ENCODE measurements at regions not wholly inside any gene's neighbourhood (a gene's known extent, or its start where the extent isn't known, plus 50 kb on each side); places are given as distances from the start of the nearest gene placed in this dataset.
"Not testable (repeated sequence)": the region's sequence is repeated elsewhere in the genome, so short reads cannot be mapped to it uniquely, and the experiment has no call there.

DNA sequence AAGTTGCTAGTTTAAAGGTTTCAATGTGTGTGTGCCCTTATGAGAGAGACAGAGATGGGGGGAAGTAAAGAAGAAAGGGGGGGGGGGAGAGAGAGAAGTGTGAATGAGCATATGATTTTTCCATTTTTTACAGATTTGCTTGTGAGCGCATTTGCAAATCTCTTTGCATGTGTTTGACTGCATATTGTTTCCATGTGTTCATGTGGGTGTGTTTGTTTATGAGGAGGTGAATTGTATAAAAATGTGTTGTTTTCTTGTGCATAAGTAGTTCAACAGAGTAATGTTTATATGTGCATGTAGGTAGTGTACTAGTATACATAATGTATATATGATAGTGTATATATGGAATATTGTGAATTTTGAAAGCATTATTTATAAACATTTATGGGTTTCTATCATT is 205.9 kb upstream of the SPAG17 start:
- Mint-ChIP-seq H3K9me3 (no peaks in the 10 kb centered on the region), H3K36me3 (no peaks in the 10 kb centered on the region), H3K4me3 (no peak overlapping the region), H3K4me1 (ENCODE audit: low read depth) (no peaks in the 10 kb centered on the region), H3K27me3 (no peaks in the 10 kb centered on the region), H3K27ac (no peak overlapping the region)
- POLR2A ChIA-PET: no interaction called here
- CTCF ChIA-PET: no interaction called here
- intact Hi-C loops (cut with micrococcal nuclease): no loop called here
- no peak for DNase-seq

DNA sequence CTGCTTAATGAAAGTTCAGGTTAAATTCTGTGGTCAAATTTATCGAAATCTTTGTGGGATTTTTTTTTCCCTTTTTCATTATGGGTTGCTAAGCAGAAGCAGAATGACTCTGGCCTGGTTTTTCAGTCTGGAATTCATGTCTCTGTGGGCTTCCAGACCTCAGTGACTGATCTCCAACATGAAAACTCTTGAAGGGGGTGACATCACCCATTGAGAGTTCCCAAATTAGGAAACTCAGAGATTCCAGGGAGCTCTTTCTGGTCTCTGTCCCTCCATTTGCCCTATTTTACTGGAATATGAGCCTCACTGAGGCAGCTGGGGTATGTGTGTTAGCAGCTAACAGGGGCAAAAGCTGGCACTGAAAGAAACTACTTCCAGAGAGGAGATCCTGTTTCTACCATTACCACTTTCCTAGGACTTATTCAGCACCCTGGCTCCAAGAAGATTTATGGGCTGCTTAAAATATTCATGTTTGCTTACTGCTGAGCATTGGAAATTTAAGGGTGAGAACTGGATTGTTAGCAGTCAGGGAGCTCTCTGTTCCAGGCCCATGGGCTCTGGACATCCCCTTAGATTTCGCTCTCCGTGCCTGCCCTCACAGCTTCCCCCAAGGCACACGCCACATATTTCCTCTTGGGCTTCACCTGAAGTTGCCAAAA is 203.4 kb upstream of the SPAG17 start:
- H3K9me3 Mint-ChIP-seq: no peaks in the 10 kb centered on the region
- no peaks in the 10 kb centered on the region for H3K4me1 Mint-ChIP-seq (ENCODE audit: low read depth)
- intact Hi-C loops (cut with micrococcal nuclease): no loop called here
- no peaks in the 10 kb centered on the region for H3K36me3 Mint-ChIP-seq
- H3K4me3 Mint-ChIP-seq: no peak overlapping the region
- no peaks in the 10 kb centered on the region for H3K27me3 Mint-ChIP-seq
- POLR2A ChIA-PET: no interaction called here
- CTCF ChIA-PET: no interaction called here
- no peak for DNase-seq
- no peak overlapping the region for H3K27ac Mint-ChIP-seq

DNA sequence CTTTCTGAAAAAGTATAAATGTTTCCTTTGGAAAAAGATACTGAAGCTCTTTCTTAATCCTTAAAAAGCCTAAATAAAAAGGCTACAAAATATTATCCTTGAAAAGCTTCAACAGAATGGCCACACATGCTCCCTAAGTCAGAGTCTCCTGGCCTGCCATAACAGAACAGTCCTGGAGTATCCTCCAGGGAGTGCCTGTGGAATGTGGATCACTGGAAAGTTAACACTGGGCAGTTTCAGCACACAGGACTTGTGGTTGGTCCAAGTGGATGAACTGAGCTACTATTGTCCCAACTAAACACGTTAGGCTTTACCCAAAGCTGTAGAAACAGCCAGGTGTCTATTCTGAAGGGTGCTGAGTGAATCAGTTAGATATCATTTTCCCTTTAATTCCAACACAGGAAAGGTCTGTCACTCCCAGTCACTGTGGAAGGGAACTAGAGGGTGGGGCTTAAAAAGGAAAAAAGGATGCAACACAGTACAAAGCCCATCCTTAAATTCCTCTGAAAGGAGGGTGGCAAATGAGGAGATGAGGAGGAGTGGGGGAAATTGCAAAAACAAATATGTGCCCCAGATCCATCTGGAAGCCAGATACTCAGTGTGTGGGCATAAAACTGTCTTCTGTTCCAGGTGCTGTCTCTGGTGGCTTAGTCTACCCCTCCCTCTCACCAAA is 196.3 kb upstream of the SPAG17 start:
- Mint-ChIP-seq H3K4me3 (no peak overlapping the region), H3K36me3 (no peaks in the 10 kb centered on the region), H3K27me3 (no peaks in the 10 kb centered on the region), H3K4me1 (ENCODE audit: low read depth) (no peaks in the 10 kb centered on the region), H3K27ac (no peak overlapping the region), H3K9me3 (peaks cover 8% of the 10 kb centered on the region)
- intact Hi-C loops (cut with micrococcal nuclease): no loop called here
- POLR2A ChIA-PET: no interaction called here
- CTCF ChIA-PET: no interaction called here
- no peak for DNase-seq

DNA sequence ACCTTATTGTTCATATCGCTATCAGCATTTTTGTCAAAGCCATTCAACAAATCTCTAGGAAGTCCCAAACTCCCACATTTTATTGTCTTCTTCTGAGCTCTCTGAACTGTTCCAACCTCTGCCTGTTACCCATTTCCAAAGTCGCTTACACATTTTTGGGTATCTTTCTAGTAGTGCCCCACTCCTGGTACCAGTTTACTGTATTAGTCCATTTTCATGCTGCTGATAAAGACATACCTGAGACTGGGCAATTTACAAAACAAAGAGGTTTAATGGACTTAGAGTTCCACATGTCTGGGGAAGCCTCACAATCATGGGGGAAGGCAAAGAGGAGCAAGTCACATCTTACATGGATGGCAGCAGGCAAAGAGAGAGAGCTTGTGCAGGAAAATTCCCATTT is 192.2 kb upstream of the SPAG17 start:
- H3K27me3 Mint-ChIP-seq; DNase-seq; H3K4me3 Mint-ChIP-seq; H3K36me3 Mint-ChIP-seq; POLR2A ChIA-PET; CTCF ChIA-PET; intact Hi-C loops (cut with micrococcal nuclease); H3K27ac Mint-ChIP-seq; H3K4me1 Mint-ChIP-seq (ENCODE audit: low read depth): not testable (repeated sequence)
- peaks cover 24% of the 10 kb centered on the region for H3K9me3 Mint-ChIP-seq

DNA sequence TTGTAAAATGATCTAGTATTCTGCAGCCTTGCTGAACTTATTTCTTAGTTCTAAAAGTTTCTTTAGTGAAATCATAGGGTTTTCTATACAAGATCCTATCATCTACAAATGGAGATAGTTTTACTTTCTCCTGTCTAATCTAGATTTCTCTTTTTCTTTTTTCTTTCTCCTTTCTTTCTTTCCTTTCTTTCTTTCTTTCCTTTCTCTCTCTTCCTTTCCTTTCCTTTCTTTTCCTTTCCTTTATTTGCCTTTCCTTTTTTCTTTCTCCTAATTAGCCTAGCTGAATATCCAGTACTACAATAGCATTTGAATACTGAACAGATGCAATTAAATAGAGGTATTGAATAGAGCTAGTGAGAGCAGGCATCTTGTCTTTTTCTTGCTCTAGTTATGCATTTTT is 186.6 kb upstream of the SPAG17 start:
- Mint-ChIP-seq H3K27me3 (no peaks in the 10 kb centered on the region), H3K4me1 (ENCODE audit: low read depth) (no peaks in the 10 kb centered on the region), H3K9me3 (peaks cover 40% of the 10 kb centered on the region), H3K27ac (no peak overlapping the region), H3K36me3 (no peaks in the 10 kb centered on the region), H3K4me3 (no peak overlapping the region)
- ChIA-PET CTCF (interaction anchor here (0.6 kb wide), 1 partner anchor 1405 kb away, joined by 4 read pairs; no protein-coding TSS in a partner anchor), POLR2A (no interaction called here)
- intact Hi-C loops (cut with micrococcal nuclease): no loop called here
- no peak for DNase-seq

DNA sequence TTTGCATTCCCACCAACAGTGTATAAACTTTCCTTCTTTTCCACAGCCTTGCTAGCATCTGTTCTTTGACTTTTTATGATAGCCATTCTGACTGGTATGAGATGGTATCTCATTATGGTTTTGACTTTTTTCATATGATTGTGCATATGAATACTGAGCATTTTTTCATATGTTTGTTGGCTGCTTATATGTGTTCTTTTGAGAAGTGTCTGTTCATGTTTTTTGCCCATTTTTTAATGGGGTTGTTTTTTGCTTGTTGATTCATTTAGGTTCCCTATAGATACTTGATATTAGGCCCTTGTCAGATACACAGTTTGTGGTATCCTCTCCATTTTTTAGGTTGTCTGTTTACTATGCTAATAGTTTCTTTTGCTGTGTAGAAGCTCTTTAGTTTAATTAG is 185.8 kb upstream of the SPAG17 start:
- H3K27ac Mint-ChIP-seq: no peak overlapping the region
- ChIA-PET CTCF (interaction anchor here (0.6 kb wide), 1 partner anchor 1406 kb away, joined by 4 read pairs; no protein-coding TSS in a partner anchor), POLR2A (no interaction called here)
- intact Hi-C loops (cut with micrococcal nuclease): no loop called here
- H3K27me3 Mint-ChIP-seq: no peaks in the 10 kb centered on the region
- H3K4me3 Mint-ChIP-seq: no peak overlapping the region
- H3K9me3 Mint-ChIP-seq: peaks cover 46% of the 10 kb centered on the region
- DNase-seq: no peak
- H3K4me1 Mint-ChIP-seq (ENCODE audit: low read depth): no peaks in the 10 kb centered on the region
- H3K36me3 Mint-ChIP-seq: no peaks in the 10 kb centered on the region

DNA sequence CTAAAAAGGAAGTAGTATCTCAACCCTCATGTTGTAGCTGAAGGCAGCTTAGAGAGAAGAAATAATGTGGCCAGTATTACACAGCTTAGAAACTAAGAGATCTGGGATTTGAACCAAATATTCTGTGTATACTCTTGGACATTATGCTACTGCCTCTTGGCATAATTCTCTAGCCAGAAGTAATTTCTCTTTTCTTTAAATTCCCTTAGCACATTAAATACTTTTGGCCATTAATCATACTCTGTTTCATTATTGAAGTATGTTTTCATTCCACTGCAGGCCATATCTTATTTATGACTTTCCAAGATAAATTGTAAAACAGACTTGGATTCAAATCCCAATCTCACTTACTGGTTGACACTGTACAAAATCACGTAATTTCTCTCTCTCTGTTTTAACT is 181.3 kb upstream of the SPAG17 start:
- Mint-ChIP-seq H3K36me3 (no peaks in the 10 kb centered on the region), H3K27me3 (no peaks in the 10 kb centered on the region), H3K9me3 (peaks cover 49% of the 10 kb centered on the region), H3K27ac (no peak overlapping the region), H3K4me1 (ENCODE audit: low read depth) (no peaks in the 10 kb centered on the region), H3K4me3 (no peak overlapping the region)
- intact Hi-C loops (cut with micrococcal nuclease): no loop called here
- POLR2A ChIA-PET: no interaction called here
- CTCF ChIA-PET: no interaction called here
- DNase-seq: no peak

DNA sequence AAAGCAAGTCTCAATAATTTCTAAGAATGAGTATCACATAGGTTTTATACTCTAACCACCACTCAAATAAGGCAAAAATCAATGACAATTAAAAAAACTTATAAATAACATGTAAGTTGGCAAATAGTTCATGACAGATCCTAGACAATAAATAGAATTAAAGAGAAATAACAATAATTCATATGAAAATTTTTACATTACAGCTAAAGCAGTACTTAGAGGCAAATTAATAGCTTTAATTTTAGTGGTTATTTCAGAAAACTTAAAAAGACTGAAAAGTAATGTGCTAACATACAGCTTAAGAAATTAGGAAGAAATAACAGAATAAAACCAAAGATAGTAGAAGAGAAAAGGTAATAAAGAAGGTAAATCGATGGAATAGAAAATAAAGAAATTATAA is 179.9 kb upstream of the SPAG17 start:
- POLR2A ChIA-PET: no interaction called here
- intact Hi-C loops (cut with micrococcal nuclease): no loop called here
- no peak overlapping the region for H3K4me3 Mint-ChIP-seq
- DNase-seq: no peak
- CTCF ChIA-PET: no interaction called here
- no peak overlapping the region for H3K27ac Mint-ChIP-seq
- no peaks in the 10 kb centered on the region for H3K4me1 Mint-ChIP-seq (ENCODE audit: low read depth)
- H3K27me3 Mint-ChIP-seq: no peaks in the 10 kb centered on the region
- H3K9me3 Mint-ChIP-seq: peaks cover 39% of the 10 kb centered on the region
- no peaks in the 10 kb centered on the region for H3K36me3 Mint-ChIP-seq

DNA sequence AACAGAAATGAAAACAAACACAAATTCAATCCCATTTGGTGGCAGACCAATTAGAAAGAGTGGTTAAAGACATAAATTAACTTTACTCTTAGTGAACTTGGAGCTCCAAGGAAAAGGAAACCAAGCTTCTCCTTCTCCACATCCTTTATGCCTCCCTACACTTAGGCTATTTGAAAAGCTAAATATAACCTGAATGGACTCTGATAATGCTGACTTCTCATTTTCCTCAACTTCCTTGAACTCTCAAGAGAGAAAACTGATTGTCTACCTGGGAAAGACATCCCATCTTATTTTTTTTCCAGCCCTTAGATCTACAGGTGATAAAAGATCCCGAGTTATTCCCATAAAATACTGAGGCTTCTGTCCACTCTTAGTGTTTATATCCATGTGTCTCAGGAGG is 178.4 kb upstream of the SPAG17 start:
- Mint-ChIP-seq H3K9me3 (peaks cover 30% of the 10 kb centered on the region), H3K4me1 (ENCODE audit: low read depth) (no peaks in the 10 kb centered on the region), H3K27ac (no peak overlapping the region), H3K36me3 (no peaks in the 10 kb centered on the region), H3K4me3 (no peak overlapping the region), H3K27me3 (no peaks in the 10 kb centered on the region)
- CTCF ChIA-PET: no interaction called here
- DNase-seq: no peak
- intact Hi-C loops (cut with micrococcal nuclease): no loop called here
- POLR2A ChIA-PET: no interaction called here

DNA sequence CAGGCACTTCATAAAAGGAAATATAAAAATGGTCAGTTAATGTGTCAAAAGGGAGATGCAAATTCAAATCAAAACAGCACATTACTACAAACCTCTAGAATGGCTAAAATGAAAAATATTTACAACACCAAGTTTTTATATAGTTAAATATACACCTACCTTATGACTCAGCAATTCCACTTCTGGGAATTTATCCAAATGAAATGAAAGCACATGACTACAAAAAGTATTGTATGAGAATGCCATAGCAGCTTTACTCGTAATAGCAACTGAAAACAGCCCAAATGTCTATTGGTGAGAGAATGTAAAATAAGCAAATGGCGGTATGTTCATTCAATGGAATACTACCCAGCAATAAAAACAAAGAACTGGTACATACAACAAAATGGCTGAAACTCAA is 175.8 kb upstream of the SPAG17 start:
- Mint-ChIP-seq H3K36me3 (no peaks in the 10 kb centered on the region), H3K4me1 (ENCODE audit: low read depth) (no peaks in the 10 kb centered on the region), H3K9me3 (peaks cover 25% of the 10 kb centered on the region), H3K27me3 (no peaks in the 10 kb centered on the region), H3K27ac (no peak overlapping the region), H3K4me3 (no peak overlapping the region)
- intact Hi-C loops (cut with micrococcal nuclease): no loop called here
- CTCF ChIA-PET: no interaction called here
- POLR2A ChIA-PET: no interaction called here
- DNase-seq: no peak

DNA sequence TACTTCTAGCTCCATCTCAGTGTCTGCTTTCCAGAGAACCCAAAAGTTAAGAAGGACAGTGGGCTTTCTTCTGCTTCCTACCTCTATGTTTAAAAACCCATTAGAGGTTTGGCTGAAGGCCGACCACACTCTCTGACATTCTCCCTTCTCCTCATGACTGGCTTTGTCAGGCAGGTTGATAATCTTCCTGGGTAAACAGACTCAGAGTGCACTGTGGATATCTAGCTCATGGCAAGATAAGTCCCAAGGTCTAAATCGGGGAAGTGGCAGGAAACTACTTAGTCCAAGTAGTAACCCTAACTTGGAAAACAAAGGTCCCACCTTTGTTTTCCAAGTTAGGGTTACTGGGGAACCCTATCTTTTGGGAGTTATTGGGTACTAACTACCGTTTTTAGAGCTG is 161.9 kb upstream of the SPAG17 start:
- H3K9me3 Mint-ChIP-seq: peaks cover 2% of the 10 kb centered on the region
- CTCF ChIA-PET: no interaction called here
- H3K4me3 Mint-ChIP-seq: no peak overlapping the region
- no peaks in the 10 kb centered on the region for H3K36me3 Mint-ChIP-seq
- H3K27ac Mint-ChIP-seq: no peak overlapping the region
- POLR2A ChIA-PET: no interaction called here
- intact Hi-C loops (cut with micrococcal nuclease): no loop called here
- H3K27me3 Mint-ChIP-seq: no peaks in the 10 kb centered on the region
- no peak for DNase-seq
- H3K4me1 Mint-ChIP-seq (ENCODE audit: low read depth): no peaks in the 10 kb centered on the region

DNA sequence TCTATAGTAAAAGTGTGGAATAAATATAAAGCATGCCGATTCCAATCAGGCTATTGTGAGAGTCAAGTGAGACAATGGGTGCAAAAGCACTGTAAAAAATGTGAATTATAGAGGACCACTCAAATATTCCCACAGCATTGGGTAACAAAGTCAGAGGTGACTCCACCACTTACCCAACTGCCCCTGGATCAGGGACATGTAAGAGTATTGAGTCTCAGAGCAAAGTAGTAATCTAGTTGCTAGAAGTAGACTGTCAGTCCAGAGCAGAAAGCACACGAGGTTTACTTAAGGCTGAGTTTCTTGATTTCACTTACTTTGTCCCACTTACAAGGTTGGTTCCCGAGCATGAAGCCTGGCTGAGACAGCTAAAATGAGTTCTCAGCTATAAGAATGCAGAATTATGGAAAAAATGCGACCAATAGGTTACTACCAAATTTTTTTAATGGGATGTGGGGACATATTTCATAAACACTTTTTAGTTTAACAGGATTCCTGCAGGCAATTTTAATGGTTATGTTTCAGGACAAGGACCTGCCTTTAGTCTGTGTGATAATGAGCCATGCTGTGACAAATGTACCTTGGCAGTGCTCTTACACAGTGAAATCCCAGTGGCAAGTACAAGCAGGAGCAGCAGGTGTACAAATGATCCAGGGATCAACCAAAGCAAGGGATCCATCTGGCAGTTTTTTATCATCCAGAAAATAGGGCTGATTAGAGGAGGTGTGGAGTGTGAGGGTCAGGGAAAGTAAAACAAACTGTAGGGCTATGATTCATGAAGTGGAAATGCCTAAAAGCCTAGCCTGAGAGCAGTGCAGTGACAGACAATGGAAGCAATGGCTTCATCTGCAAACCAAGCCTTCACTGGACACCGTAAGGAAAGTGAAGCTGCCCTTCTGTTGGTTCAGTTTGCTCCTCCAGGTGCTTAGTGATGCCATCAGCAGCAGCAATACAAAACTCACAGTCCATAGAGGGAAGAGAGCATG is 156.2 kb upstream of the SPAG17 start:
- H3K36me3 Mint-ChIP-seq: no peaks in the 10 kb centered on the region
- POLR2A ChIA-PET: no interaction called here
- H3K27ac Mint-ChIP-seq: no peak overlapping the region

More for the DNA sequence above, 156.2 kb upstream of the SPAG17 start:
- Mint-ChIP-seq H3K4me1 (ENCODE audit: low read depth) (no peaks in the 10 kb centered on the region), H3K9me3 (peaks cover 2% of the 10 kb centered on the region), H3K27me3 (no peaks in the 10 kb centered on the region), H3K4me3 (no peak overlapping the region)
- DNase-seq: no peak
- CTCF ChIA-PET: no interaction called here
- intact Hi-C loops (cut with micrococcal nuclease): no loop called here
